Stimulated activated CD4-positive, alpha-beta T cell treated with anti-CD3 and anti-CD28 coated beads, Interleukin-4, amount 100 ng/mL, for 1 hour (primary cell): ENCODE measurements at regions not wholly inside any gene's neighbourhood (a gene's known extent, or its start where the extent isn't known, plus 50 kb on each side); places are given as distances from the start of the nearest gene placed in this dataset.
"Not testable (repeated sequence)": the region's sequence is repeated elsewhere in the genome, so short reads cannot be mapped to it uniquely, and the experiment has no call there.

Source experiments
- DNase-seq: peaks from one replicate; pipeline ENCODE4 v3.0.0-alpha.2; 2020

- not testable (repeated sequence) for DNase-seq
These were observed 286.6 kb upstream of the C1QTNF3 start for GRCh38 chr5:34329611-34330108.

GRCh38 chr5:34331928-34332454 is 289.0 kb upstream of the C1QTNF3 start:
- not testable (repeated sequence) for DNase-seq

GRCh38 chr5:34339408-34340001 is 296.5 kb upstream of the C1QTNF3 start:
- DNase-seq: not testable (repeated sequence)

GRCh38 chr5:34354440-34354839 is 301.7 kb upstream of the RAI14 start:
- not testable (repeated sequence) for DNase-seq

- DNase-seq: not testable (repeated sequence)
These were observed 284.7 kb upstream of the RAI14 start for GRCh38 chr5:34371417-34371816.

- DNase-seq: not testable (repeated sequence)
These were observed 284.3 kb upstream of the RAI14 start for GRCh38 chr5:34371817-34372216.

GRCh38 chr5:34372739-34373138 is 283.4 kb upstream of the RAI14 start:
- DNase-seq: not testable (repeated sequence)

- DNase-seq: not testable (repeated sequence)
These were observed 278.5 kb upstream of the RAI14 start for GRCh38 chr5:34377651-34378050.

- not testable (repeated sequence) for DNase-seq
These were observed 277.6 kb upstream of the RAI14 start for GRCh38 chr5:34378498-34378897.

GRCh38 chr5:34388754-34389153 is 267.4 kb upstream of the RAI14 start:
- not testable (repeated sequence) for DNase-seq

GRCh38 chr5:34409373-34409772 is 246.8 kb upstream of the RAI14 start:
- no peak for DNase-seq

- no peak for DNase-seq
These were observed 245.6 kb upstream of the RAI14 start for GRCh38 chr5:34410411-34411139.

GRCh38 chr5:34411470-34412346 is 244.4 kb upstream of the RAI14 start:
- DNase-seq: no peak

GRCh38 chr5:34412736-34413135 is 243.4 kb upstream of the RAI14 start:
- DNase-seq: no peak

- DNase-seq: no peak
These were observed 240.4 kb upstream of the RAI14 start for GRCh38 chr5:34415559-34416198.

- no peak for DNase-seq
These were observed 239.6 kb upstream of the RAI14 start for GRCh38 chr5:34416501-34417008.

- not testable (repeated sequence) for DNase-seq
These were observed 235.9 kb upstream of the RAI14 start for GRCh38 chr5:34420191-34420590.

- no peak for DNase-seq
These were observed 219.2 kb upstream of the RAI14 start for GRCh38 chr5:34436761-34437501.

- no peak for DNase-seq
These were observed 216.5 kb upstream of the RAI14 start for GRCh38 chr5:34439601-34440000.

- DNase-seq: not testable (repeated sequence)
These were observed 214.4 kb upstream of the RAI14 start for GRCh38 chr5:34441767-34442166.

GRCh38 chr5:34447424-34447823 is 208.7 kb upstream of the RAI14 start:
- no peak for DNase-seq

- DNase-seq: no peak
These were observed 206.5 kb upstream of the RAI14 start for GRCh38 chr5:34449639-34450038.
